T1000 (cell line): ENCODE measurements at regions not wholly inside any gene's neighbourhood (a gene's known extent, or its start where the extent isn't known, plus 50 kb on each side); places are given as distances from the start of the nearest gene placed in this dataset.

Experiments
- DNase-seq: peaks from one replicate; lab custom pipeline; 2025; ENCODE audit warnings: mixed read lengths; lab: John Stamatoyannopoulos, UW

GRCh38 chr1:101152633-101153032, 84.2 kb upstream of the S1PR1 start:
- no peak for DNase-seq

GRCh38 chr1:101151286-101151685, 85.5 kb upstream of the S1PR1 start:
- DNase-seq = no peak

GRCh38 chr1:101150670-101151069, 86.1 kb upstream of the S1PR1 start:
- no peak for DNase-seq

- no peak for DNase-seq
Measured at GRCh38 chr1:101150266-101150665, 86.6 kb upstream of the S1PR1 start.

- DNase-seq = no peak
Measured at GRCh38 chr1:101148980-101149379, 87.8 kb upstream of the S1PR1 start.

GRCh38 chr1:101147381-101147780, 89.4 kb upstream of the S1PR1 start:
- DNase-seq = no peak

- no peak for DNase-seq
Measured at GRCh38 chr1:101145449-101145820, 91.4 kb upstream of the S1PR1 start.

- DNase-seq = no peak
Measured at GRCh38 chr1:101144671-101145448, 92.0 kb upstream of the S1PR1 start.

GRCh38 chr1:101142244-101142643, 94.6 kb upstream of the S1PR1 start:
- no peak for DNase-seq

- DNase-seq = no peak
Measured at GRCh38 chr1:101141376-101141775, 95.4 kb upstream of the S1PR1 start.

GRCh38 chr1:101139821-101140718, 96.7 kb upstream of the S1PR1 start:
- DNase-seq = no peak

GRCh38 chr1:101139130-101139529, 97.7 kb upstream of the S1PR1 start:
- DNase-seq = no peak

- DNase-seq = no peak
Measured at GRCh38 chr1:101137144-101138126, 99.4 kb upstream of the S1PR1 start.

- no peak for DNase-seq
Measured at GRCh38 chr1:101136739-101137138, 100.1 kb upstream of the S1PR1 start.

- no peak for DNase-seq
Measured at GRCh38 chr1:101136271-101136670, 100.5 kb upstream of the S1PR1 start.

GRCh38 chr1:101135526-101135925, 101.3 kb upstream of the S1PR1 start:
- DNase-seq = no peak

- no peak for DNase-seq
Measured at GRCh38 chr1:101131239-101131843, 105.5 kb upstream of the S1PR1 start.

GRCh38 chr1:101130673-101131072, 105.1 kb upstream of the DPH5 start:
- DNase-seq = peak; percentile 24

GRCh38 chr1:101128846-101129245, 103.3 kb upstream of the DPH5 start:
- no peak for DNase-seq

- no peak for DNase-seq
Measured at GRCh38 chr1:101128211-101128727, 102.7 kb upstream of the DPH5 start.

GRCh38 chr1:101124405-101124804, 98.8 kb upstream of the DPH5 start:
- no peak for DNase-seq
